Cardiac fibroblast (primary cell): ENCODE measurements at regions not wholly inside any gene's neighbourhood (a gene's known extent, or its start where the extent isn't known, plus 50 kb on each side); places are given as distances from the start of the nearest gene placed in this dataset.

Source experiments
- DNase-seq, 2 donors: peaks; one replicate each; pipeline versions ENCODE4 v3.0.0 to v3.0.0-alpha.2; 2010; ENCODE audit warnings: low read depth in 2 of 2
- H3K4me3 ChIP-seq, 2 donors: replicated peaks in 1 of 2; 1 replicate in 1 of 2; 2 replicates in 1 of 2; pipeline ENCODE4 v1.5.1; 2011; ENCODE audit warnings: low read depth in 2 of 2, low read length in 2 of 2, mild to moderate bottlenecking in 2 of 2, moderate library complexity in 1 of 2
- CTCF ChIP-seq: IDR thresholded peaks from one replicate; pipeline ENCODE4 v1.5.1; 2011; ENCODE audit warnings: low read depth, mild to moderate bottlenecking, low read length, inconsistent platforms

- DNase-seq = no peak
- TF ChIP-seq CTCF = no peak
- H3K4me3 ChIP-seq = no peak overlapping the region
Observed at GRCh38 chr22:48157676-48158075, 1395.2 kb downstream of the TBC1D22A start.

GRCh38 chr22:48156603-48157355, 1394.3 kb downstream of the TBC1D22A start:
- DNase-seq = no peak
- no peak for TF ChIP-seq CTCF
- H3K4me3 ChIP-seq = no peak overlapping the region

GRCh38 chr22:48155446-48155845, 1393.0 kb downstream of the TBC1D22A start:
- TF ChIP-seq CTCF = no peak
- no peak for DNase-seq
- no peak overlapping the region for H3K4me3 ChIP-seq

GRCh38 chr22:48154943-48155240, 1392.4 kb downstream of the TBC1D22A start:
- no peak for DNase-seq
- no peak for TF ChIP-seq CTCF
- H3K4me3 ChIP-seq = no peak overlapping the region

GRCh38 chr22:48154169-48154942, 1391.9 kb downstream of the TBC1D22A start:
- no peak for TF ChIP-seq CTCF
- H3K4me3 ChIP-seq = no peak overlapping the region
- no peak for DNase-seq

GRCh38 chr22:48153726-48154125, 1391.3 kb downstream of the TBC1D22A start:
- DNase-seq = no peak
- H3K4me3 ChIP-seq = no peak overlapping the region
- TF ChIP-seq CTCF = no peak
